ENCODE measurements at regions not wholly inside any gene's neighbourhood (a gene's known extent, or its start where the extent isn't known, plus 50 kb on each side); places are given as distances from the start of the nearest gene placed in this dataset.

GRCh38 chr7:113635492-113635891, 283.3 kb downstream of the PPP1R3A start:
- H3K9ac ChIP-seq (ENCODE audit: low read length), result no peak overlapping the region
- TF ChIP-seq REST (IDR thresholded peaks at IDR 0.05; ENCODE audit: borderline replicate concordance), result no peak
- no peak for TF ChIP-seq RAD21 (conservative IDR thresholded peaks at IDR 0.05)
- TF ChIP-seq TAF1 (IDR thresholded peaks at IDR 0.05; ENCODE audit: low read depth), result no peak
- no peak for TF ChIP-seq EZH2 (IDR thresholded peaks at IDR 0.05; ENCODE audit: borderline replicate concordance, insufficient read depth, low read length, poor library complexity, severe bottlenecking)
- TF ChIP-seq EP300 (conservative IDR thresholded peaks at IDR 0.05; ENCODE audit: poor library complexity, severe bottlenecking), result no peak
- TF ChIP-seq SMC3 (conservative IDR thresholded peaks at IDR 0.05; ENCODE audit: poor library complexity), result no peak
- no peak for TF ChIP-seq POLR2AphosphoS5 (IDR thresholded peaks at IDR 0.05)
- no peak for TF ChIP-seq CTCF (IDR thresholded peaks at IDR 0.05; ENCODE audit: poor library complexity, severe bottlenecking)
- TF ChIP-seq MXI1 (conservative IDR thresholded peaks at IDR 0.05; ENCODE audit: poor library complexity, severe bottlenecking), result no peak
- no peaks in the 10 kb centered on the region for H3F3A ChIP-seq (ENCODE audit: insufficient read depth, low read length, poor library complexity, severe bottlenecking)
- no peak overlapping the region for H3K4me2 ChIP-seq (ENCODE audit: low read length)
- no peaks in the 10 kb centered on the region for H4K20me1 ChIP-seq (ENCODE audit: insufficient read depth)
- no peaks in the 10 kb centered on the region for H3K79me2 ChIP-seq (replicated peaks; ENCODE audit: insufficient read depth, low read length)
- no peaks in the 10 kb centered on the region for H3K9me2 ChIP-seq (ENCODE audit: insufficient read depth, low read length)
- no peaks in the 10 kb centered on the region for H3K36me3 ChIP-seq (ENCODE audit: insufficient read depth, low read length)
- H3K4me3 ChIP-seq (ENCODE audit: low read length), result no peak overlapping the region
- H2AFZ ChIP-seq (ENCODE audit: low read depth, low read length), result no peak overlapping the region
- no peaks in the 10 kb centered on the region for H3K9me3 ChIP-seq (ENCODE audit: low read length)
- H3K27ac ChIP-seq (ENCODE audit: low read length), result no peak overlapping the region
- H3K27me3 ChIP-seq (ENCODE audit: insufficient read depth, low read depth, low read length), result no peaks in the 10 kb centered on the region

GRCh38 chr7:113633073-113633472, 285.7 kb downstream of the PPP1R3A start:
- Histone ChIP-seq H4K20me1 (ENCODE audit: insufficient read depth) (no peaks in the 10 kb centered on the region), H3K4me2 (ENCODE audit: low read length) (no peak overlapping the region), H3K4me3 (ENCODE audit: low read length) (no peak overlapping the region), H3K9me3 (ENCODE audit: low read length) (no peaks in the 10 kb centered on the region), H3K36me3 (ENCODE audit: insufficient read depth, low read length) (no peaks in the 10 kb centered on the region), H3K79me2 (replicated peaks; ENCODE audit: insufficient read depth, low read length) (no peaks in the 10 kb centered on the region), H2AFZ (ENCODE audit: low read depth, low read length) (no peak overlapping the region), H3K9ac (ENCODE audit: low read length) (no peak overlapping the region), H3K9me2 (ENCODE audit: insufficient read depth, low read length) (no peaks in the 10 kb centered on the region), H3F3A (ENCODE audit: insufficient read depth, low read length, poor library complexity, severe bottlenecking) (no peaks in the 10 kb centered on the region), H3K27me3 (ENCODE audit: insufficient read depth, low read depth, low read length) (no peaks in the 10 kb centered on the region), H3K27ac (ENCODE audit: low read length) (no peak overlapping the region)
- no peak for TF ChIP-seq EZH2 (IDR thresholded peaks at IDR 0.05; ENCODE audit: borderline replicate concordance, insufficient read depth, low read length, poor library complexity, severe bottlenecking)
- no peak for TF ChIP-seq SMC3 (conservative IDR thresholded peaks at IDR 0.05; ENCODE audit: poor library complexity)
- TF ChIP-seq EP300 (conservative IDR thresholded peaks at IDR 0.05; ENCODE audit: poor library complexity, severe bottlenecking), result no peak
- TF ChIP-seq TAF1 (IDR thresholded peaks at IDR 0.05; ENCODE audit: low read depth), result no peak
- TF ChIP-seq CTCF (IDR thresholded peaks at IDR 0.05; ENCODE audit: poor library complexity, severe bottlenecking), result no peak
- no peak for TF ChIP-seq RAD21 (conservative IDR thresholded peaks at IDR 0.05)
- no peak for TF ChIP-seq MXI1 (conservative IDR thresholded peaks at IDR 0.05; ENCODE audit: poor library complexity, severe bottlenecking)
- TF ChIP-seq REST (IDR thresholded peaks at IDR 0.05; ENCODE audit: borderline replicate concordance), result no peak
- no peak for TF ChIP-seq POLR2AphosphoS5 (IDR thresholded peaks at IDR 0.05)
